ENCODE measurements at regions not wholly inside any gene's neighbourhood (a gene's known extent, or its start where the extent isn't known, plus 50 kb on each side); places are given as distances from the start of the nearest gene placed in this dataset.

DNA sequence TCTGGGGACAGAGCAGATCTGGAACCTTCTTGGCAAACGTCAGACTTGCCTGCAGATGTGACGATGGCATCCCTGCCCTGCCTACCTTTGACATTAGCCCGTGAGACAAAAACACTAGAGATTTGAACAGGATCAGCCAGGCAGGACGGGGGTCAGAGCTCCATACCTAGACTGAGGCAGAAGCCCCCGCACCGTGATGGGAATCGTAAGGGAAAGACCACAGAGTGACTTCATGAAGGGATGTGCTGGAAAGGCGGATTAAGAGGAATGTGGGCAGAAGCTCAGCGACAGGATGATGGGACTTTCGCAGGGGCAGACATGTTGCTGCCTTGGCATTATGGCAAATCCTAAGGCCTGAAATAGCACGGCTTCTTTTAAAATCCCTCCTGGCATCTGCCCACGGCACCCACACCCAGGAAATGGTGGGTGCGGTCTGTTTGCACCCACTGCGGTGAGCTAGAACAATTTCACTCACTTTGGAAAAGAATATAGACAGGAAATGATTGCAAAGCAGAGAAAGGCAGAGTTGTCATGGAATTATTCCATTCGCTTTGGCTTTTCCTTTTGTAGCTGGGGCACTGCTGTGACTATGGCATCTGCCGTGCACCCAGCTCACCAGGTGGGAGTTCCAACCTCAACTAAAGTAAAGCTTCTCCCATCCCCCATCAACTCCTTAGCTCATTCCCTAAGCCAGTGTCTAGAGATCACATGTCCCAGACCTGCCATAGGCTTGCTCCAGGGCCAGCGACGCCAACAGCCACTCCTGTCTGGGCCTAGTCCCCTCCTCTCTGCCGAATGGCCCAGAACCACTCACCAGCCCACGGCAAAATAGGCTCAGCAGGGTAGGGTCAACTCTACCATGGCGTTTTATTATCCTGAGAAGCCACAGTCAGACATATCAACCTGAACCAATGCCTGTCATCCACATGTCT lies 112.7 kb upstream of the NPAS2 start:
- in situ Hi-C loops (cut with MboI) = no loop called here
- no peaks in the 10 kb centered on the region for H3K4me1 ChIP-seq (ENCODE audit: control insufficient read depth, insufficient read depth, low read length)
- no peak for TF ChIP-seq MEF2B (IDR thresholded peaks at IDR 0.05; ENCODE audit: partially characterized antibody, poor library complexity, severe bottlenecking)
- no peak for TF ChIP-seq ATF7 (IDR thresholded peaks at IDR 0.05; ENCODE audit: low read depth)
- no peak for TF ChIP-seq BRCA1 (IDR thresholded peaks at IDR 0.05; ENCODE audit: low read depth, low read length)
- TF ChIP-seq BCL11A (IDR thresholded peaks at IDR 0.05; ENCODE audit: low read depth, low read length) = no peak
- TF ChIP-seq, protein P1, sequence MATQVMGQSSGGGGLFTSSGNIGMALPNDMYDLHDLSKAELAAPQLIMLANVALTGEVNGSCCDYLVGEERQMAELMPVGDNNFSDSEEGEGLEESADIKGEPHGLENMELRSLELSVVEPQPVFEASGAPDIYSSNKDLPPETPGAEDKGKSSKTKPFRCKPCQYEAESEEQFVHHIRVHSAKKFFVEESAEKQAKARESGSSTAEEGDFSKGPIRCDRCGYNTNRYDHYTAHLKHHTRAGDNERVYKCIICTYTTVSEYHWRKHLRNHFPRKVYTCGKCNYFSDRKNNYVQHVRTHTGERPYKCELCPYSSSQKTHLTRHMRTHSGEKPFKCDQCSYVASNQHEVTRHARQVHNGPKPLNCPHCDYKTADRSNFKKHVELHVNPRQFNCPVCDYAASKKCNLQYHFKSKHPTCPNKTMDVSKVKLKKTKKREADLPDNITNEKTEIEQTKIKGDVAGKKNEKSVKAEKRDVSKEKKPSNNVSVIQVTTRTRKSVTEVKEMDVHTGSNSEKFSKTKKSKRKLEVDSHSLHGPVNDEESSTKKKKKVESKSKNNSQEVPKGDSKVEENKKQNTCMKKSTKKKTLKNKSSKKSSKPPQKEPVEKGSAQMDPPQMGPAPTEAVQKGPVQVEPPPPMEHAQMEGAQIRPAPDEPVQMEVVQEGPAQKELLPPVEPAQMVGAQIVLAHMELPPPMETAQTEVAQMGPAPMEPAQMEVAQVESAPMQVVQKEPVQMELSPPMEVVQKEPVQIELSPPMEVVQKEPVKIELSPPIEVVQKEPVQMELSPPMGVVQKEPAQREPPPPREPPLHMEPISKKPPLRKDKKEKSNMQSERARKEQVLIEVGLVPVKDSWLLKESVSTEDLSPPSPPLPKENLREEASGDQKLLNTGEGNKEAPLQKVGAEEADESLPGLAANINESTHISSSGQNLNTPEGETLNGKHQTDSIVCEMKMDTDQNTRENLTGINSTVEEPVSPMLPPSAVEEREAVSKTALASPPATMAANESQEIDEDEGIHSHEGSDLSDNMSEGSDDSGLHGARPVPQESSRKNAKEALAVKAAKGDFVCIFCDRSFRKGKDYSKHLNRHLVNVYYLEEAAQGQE (IDR thresholded peaks at IDR 0.05; ENCODE audit: low read depth, low read length) = no peak
- no peak for TF ChIP-seq ZNF207 (IDR thresholded peaks at IDR 0.05; ENCODE audit: borderline replicate concordance)
- POLR2A ChIA-PET = no interaction called here
- H3K9me3 ChIP-seq (replicated peaks; ENCODE audit: control insufficient read depth, insufficient read depth, low read length) = no peaks in the 10 kb centered on the region
- RAD21 ChIA-PET (ENCODE audit: unreplicated experiment) = no interaction called here
- no peak for DNase-seq (ENCODE audit: low read depth, low spot score)
- no TSS peak for BruUV-seq (replicated peaks)
- intact Hi-C loops (cut with micrococcal nuclease; ENCODE audit: unreplicated experiment) = no loop called here
- H3K79me2 ChIP-seq (ENCODE audit: control insufficient read depth, insufficient read depth, low read length) = no peaks in the 10 kb centered on the region
- no peak overlapping the region for H3K9ac ChIP-seq (ENCODE audit: control insufficient read depth, insufficient read depth, low read length)
- CTCF ChIA-PET = no interaction called here
- 43% methylated on average over 21 of the region's 21 CpGs for WGBS (ENCODE audit: insufficient coverage, insufficient replicate concordance, low lambda C conversion rate, missing lambda C conversion rate)
- ATAC-seq = no peak
- SMC1A ChIA-PET (ENCODE audit: uncharacterized antibody, unreplicated experiment) = no interaction called here
- no peaks in the 10 kb centered on the region for H3K36me3 ChIP-seq (ENCODE audit: control insufficient read depth in 2 of 2, insufficient read depth in 2 of 2, low read length in 1 of 2)
- no peak for FAIRE-seq
- no peaks in the 10 kb centered on the region for H3K27me3 ChIP-seq (replicated peaks in 1 of 2; ENCODE audit: control insufficient read depth in 2 of 2, insufficient read depth in 2 of 2, low read length in 1 of 2)
- H4K20me1 ChIP-seq (ENCODE audit: control insufficient read depth, insufficient read depth) = no peaks in the 10 kb centered on the region
- no peak overlapping the region for H3K4me2 ChIP-seq (ENCODE audit: control insufficient read depth, insufficient read depth)
- H2AFZ ChIP-seq (ENCODE audit: control insufficient read depth, low read depth, low read length) = no peak overlapping the region
- H3K27ac ChIP-seq (ENCODE audit: control insufficient read depth, insufficient read depth) = no peak overlapping the region
- H3K4me3 ChIP-seq = no peak overlapping the region

Measured in GM12878 (cell line).